ENCODE measurements at regions not wholly inside any gene's neighbourhood (a gene's known extent, or its start where the extent isn't known, plus 50 kb on each side); places are given as distances from the start of the nearest gene placed in this dataset.
"Not testable (repeated sequence)": the region's sequence is repeated elsewhere in the genome, so short reads cannot be mapped to it uniquely, and the experiment has no call there.

DNA sequence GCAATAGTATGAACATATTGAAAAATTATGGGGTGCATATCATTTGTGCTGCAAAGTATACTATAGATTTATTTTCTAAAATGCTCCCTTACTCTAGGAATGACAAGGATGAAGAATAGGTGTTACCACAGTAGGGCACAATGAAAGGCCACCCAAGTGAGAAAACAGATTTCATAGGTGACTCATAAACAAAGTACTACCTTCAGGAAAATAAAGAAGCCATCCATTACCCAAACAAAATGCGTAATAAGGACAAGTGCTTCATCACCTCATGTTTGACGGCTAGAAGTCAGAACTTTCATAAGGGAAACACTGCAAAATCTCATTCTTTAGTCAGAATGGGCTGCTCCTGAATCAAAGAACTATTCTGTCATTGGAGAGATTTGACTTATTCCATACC is 116.6 kb downstream of the MFSD1 start:
- DNase-seq (ENCODE audit: insufficient read length, low spot score), result no peak
- TF ChIP-seq PAX5 (IDR thresholded peaks at IDR 0.05; ENCODE audit: insufficient read depth, low read length, severe bottlenecking) (no peak), SPI1 (IDR thresholded peaks at IDR 0.05; ENCODE audit: low read depth, low read length) (no peak), POU2F2 (IDR thresholded peaks at IDR 0.05; ENCODE audit: low read depth, low read length) (no peak), TAF1 (IDR thresholded peaks at IDR 0.05; ENCODE audit: low read depth, low read length) (no peak), POLR2AphosphoS5 (IDR thresholded peaks at IDR 0.05; ENCODE audit: low read depth, low read length) (no peak), POLR2A (IDR thresholded peaks at IDR 0.05; ENCODE audit: low read depth, low read length) (no peak)
- FAIRE-seq, result no peak

DNA sequence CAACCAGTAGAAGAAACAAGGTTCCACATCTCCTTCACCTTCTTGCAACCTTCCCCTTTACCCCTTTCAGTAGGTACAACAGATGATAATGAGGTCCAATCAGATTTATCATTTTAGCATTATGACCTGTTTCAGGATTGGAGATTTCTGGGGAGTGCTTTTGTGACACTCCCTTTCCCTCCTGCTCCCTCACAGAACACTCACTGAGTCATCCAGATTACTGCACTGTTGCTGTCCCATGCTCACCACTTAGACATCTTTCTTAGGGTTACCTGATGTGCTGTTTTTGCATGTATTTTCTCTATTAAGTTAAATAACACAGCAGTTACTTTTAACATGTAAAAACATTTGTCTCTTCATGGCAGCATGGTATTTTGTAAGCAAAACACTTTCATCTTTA is 118.5 kb downstream of the MFSD1 start:
- no peak for FAIRE-seq
- DNase-seq (ENCODE audit: insufficient read length, low spot score), result no peak
- no peak for TF ChIP-seq TAF1 (IDR thresholded peaks at IDR 0.05; ENCODE audit: low read depth, low read length)

DNA sequence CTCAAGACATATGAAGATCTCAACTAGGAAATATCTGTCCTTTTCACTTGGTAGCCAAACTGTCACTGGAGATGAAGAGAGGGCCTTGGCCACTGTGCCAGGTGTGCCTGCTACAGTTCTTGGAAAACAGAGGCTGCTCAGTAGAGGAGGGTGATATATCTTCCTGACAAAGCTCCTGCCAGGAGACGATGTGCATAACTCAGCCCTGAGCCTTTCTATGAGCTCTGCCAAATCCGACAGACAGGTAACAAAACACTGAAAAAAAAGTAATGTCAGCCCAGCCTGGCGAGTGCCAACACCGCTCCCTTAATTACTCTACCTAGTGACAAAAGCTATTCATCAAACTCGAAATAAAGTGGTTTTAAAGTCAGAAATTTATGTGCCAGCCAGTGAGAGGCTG is 123.2 kb downstream of the MFSD1 start:
- TF ChIP-seq POLR2A (IDR thresholded peaks at IDR 0.05; ENCODE audit: low read depth, low read length) (no peak), TAF1 (IDR thresholded peaks at IDR 0.05; ENCODE audit: low read depth, low read length) (no peak), PAX5 (IDR thresholded peaks at IDR 0.05; ENCODE audit: insufficient read depth, low read length, severe bottlenecking) (no peak), SPI1 (IDR thresholded peaks at IDR 0.05; ENCODE audit: low read depth, low read length) (no peak), POU2F2 (IDR thresholded peaks at IDR 0.05; ENCODE audit: low read depth, low read length) (no peak), POLR2AphosphoS5 (IDR thresholded peaks at IDR 0.05; ENCODE audit: low read depth, low read length) (no peak)
- FAIRE-seq (no peak), DNase-seq (ENCODE audit: insufficient read length, low spot score) (no peak)

DNA sequence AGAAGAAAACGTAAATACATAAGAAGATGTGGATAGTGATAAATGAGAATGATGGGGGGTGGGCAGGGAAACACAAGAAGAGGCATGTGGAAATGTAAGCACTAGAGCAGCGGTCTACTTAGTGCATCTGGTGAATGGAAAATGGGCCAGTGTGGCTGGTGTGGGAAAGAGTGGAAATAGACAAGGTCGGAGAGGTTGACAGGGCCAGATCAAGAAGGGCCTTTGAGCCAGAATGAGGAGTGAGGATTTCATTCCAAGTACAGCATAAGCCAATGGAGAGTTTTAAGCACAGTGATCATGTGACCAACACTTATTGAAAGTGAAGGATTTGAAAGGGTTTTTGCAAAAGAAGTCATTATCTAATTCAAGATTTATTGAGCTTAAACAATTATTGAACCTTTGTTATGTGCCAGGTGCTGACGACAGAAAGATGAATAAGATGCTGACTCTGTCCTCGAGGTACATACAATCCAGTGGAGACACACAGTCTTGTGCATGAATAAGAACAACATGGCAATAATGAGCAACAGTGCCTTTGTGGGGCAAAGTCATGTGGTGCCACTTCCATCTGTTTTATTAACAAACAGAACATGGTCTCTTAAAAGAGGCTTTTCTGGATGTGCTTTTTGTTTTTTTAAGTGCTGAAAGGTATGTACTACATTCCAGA is 124.1 kb downstream of the MFSD1 start:
- TF ChIP-seq PAX5 (IDR thresholded peaks at IDR 0.05; ENCODE audit: insufficient read depth, low read length, severe bottlenecking) (no peak), SPI1 (IDR thresholded peaks at IDR 0.05; ENCODE audit: low read depth, low read length) (no peak), POU2F2 (IDR thresholded peaks at IDR 0.05; ENCODE audit: low read depth, low read length) (no peak)
- FAIRE-seq, result no peak
- no peak for DNase-seq (ENCODE audit: insufficient read length, low spot score)

DNA sequence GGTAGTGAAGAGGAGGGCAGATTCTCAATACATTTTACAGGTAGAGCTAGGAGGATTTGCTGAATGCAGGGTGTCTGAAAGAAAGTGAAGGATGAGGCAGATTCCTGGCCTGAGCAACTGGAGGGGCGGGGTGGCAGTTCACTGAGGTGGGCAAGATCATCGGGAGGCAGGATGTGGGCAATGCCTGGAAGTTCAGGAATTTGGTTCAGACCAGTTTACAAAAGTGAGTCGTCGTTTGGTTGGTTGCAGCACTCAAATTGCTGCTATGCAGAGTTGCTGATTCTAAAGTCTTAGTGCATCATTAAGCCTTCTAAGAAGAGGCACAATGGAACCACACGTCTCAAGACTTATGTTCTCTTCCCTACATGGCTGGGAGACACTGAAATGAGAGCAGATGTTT is 134.0 kb downstream of the MFSD1 start:
- DNase-seq (ENCODE audit: insufficient read length, low spot score) (no peak), FAIRE-seq (no peak)
- TF ChIP-seq POLR2A (IDR thresholded peaks at IDR 0.05; ENCODE audit: low read depth, low read length) (no peak), PAX5 (IDR thresholded peaks at IDR 0.05; ENCODE audit: insufficient read depth, low read length, severe bottlenecking) (no peak), SPI1 (IDR thresholded peaks at IDR 0.05; ENCODE audit: low read depth, low read length) (no peak), TAF1 (IDR thresholded peaks at IDR 0.05; ENCODE audit: low read depth, low read length) (no peak), POLR2AphosphoS5 (IDR thresholded peaks at IDR 0.05; ENCODE audit: low read depth, low read length) (no peak), POU2F2 (IDR thresholded peaks at IDR 0.05; ENCODE audit: low read depth, low read length) (no peak)

DNA sequence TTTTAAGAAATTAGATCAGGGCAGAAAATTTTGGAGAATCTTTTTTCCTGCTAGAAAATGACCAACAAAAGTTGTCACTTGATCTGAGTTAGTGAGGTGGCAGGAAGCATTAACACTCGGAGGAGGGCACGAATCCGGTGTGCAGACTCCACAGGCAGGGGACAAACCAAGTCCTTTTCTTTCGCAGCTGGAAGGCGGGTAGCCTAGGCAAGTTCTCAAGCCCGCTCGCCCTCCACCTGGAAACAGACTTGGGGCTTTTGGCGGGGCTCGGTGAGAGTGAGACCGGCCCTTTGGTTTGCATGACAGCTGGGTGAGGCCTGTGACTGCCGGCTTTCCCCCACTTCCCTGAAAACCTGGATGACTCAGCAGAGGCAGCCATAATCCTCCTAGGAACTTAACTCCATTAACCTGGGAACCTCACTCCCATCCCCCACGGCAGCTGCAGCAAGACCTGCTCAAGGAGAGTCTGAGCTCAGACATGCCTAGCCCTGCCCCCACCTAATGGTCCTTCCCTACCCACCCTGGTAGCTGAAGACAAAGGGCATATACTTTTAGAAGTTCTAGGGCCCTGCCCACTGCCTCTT is 134.8 kb downstream of the MFSD1 start:
- FAIRE-seq, result no peak
- TF ChIP-seq POU2F2 (IDR thresholded peaks at IDR 0.05; ENCODE audit: low read depth, low read length), result no peak
- no peak for TF ChIP-seq PAX5 (IDR thresholded peaks at IDR 0.05; ENCODE audit: insufficient read depth, low read length, severe bottlenecking)
- TF ChIP-seq POLR2A (IDR thresholded peaks at IDR 0.05; ENCODE audit: low read depth, low read length), result no peak
- TF ChIP-seq TAF1 (IDR thresholded peaks at IDR 0.05; ENCODE audit: low read depth, low read length), result no peak
- TF ChIP-seq SPI1 (IDR thresholded peaks at IDR 0.05; ENCODE audit: low read depth, low read length), result no peak
- TF ChIP-seq POLR2AphosphoS5 (IDR thresholded peaks at IDR 0.05; ENCODE audit: low read depth, low read length), result no peak
- no peak for DNase-seq (ENCODE audit: insufficient read length, low spot score)

DNA sequence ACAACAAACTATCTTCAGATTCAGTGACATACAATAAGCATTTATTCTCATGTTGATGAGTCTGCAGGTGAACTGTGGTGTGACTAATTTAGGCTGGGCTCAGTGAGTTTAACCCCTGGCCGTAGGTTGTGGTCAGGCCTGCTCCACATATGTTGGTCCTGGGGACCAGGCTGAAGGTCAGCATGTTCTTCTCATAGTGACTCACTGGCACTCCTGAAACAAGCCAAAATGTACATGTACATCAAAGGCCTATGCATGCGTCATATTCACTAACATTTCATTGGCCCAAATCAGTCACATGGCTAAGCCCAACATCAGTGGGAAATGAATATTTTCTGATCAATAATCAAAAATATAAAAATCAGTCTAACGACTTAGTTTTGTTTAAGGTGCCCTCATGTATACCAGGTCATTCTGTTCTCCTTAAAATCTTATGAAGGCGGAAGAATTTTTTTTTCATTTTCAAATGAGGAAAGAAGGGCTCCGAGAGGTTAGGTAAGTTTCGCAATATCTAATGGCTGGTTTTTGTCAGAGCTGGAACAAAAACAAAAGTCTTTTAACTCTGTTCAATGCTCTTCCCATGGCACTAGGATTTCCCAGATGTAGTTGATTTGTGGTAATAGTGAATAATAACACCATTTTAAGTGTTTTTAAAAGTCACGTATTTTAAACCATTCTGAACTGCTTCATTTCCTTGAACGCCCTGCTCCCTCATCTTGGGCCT is 148.5 kb downstream of the MFSD1 start:
- FAIRE-seq (no peak), DNase-seq (ENCODE audit: insufficient read length, low spot score) (no peak)
- no peak for TF ChIP-seq PAX5 (IDR thresholded peaks at IDR 0.05; ENCODE audit: insufficient read depth, low read length, severe bottlenecking)
- no peak for TF ChIP-seq SPI1 (IDR thresholded peaks at IDR 0.05; ENCODE audit: low read depth, low read length)
- no peak for TF ChIP-seq POLR2A (IDR thresholded peaks at IDR 0.05; ENCODE audit: low read depth, low read length)
- no peak for TF ChIP-seq POLR2AphosphoS5 (IDR thresholded peaks at IDR 0.05; ENCODE audit: low read depth, low read length)
- TF ChIP-seq TAF1 (IDR thresholded peaks at IDR 0.05; ENCODE audit: low read depth, low read length), result no peak
- no peak for TF ChIP-seq POU2F2 (IDR thresholded peaks at IDR 0.05; ENCODE audit: low read depth, low read length)

DNA sequence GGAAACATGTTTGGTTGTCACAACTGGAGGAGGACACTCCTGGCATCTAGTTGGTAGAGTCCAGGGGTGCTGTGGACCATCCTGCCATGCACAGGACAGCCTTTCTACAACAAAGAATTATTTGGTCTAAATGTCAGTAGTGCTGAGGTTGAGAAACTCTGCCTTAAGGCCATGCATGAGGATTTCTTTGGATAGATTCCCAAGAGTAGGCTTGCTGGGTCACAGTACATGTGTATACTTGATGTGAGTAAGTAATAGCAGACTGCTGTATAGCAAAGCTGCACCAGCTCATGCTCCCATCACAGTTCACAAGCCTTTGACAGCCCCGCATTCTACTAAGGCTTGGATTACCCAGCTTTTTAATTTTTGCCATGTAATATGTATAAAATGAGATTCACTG is 151.3 kb downstream of the MFSD1 start:
- no peak for DNase-seq (ENCODE audit: insufficient read length, low spot score)
- FAIRE-seq, result no peak
- no peak for TF ChIP-seq SPI1 (IDR thresholded peaks at IDR 0.05; ENCODE audit: low read depth, low read length)
- TF ChIP-seq TAF1 (IDR thresholded peaks at IDR 0.05; ENCODE audit: low read depth, low read length), result no peak
- no peak for TF ChIP-seq POU2F2 (IDR thresholded peaks at IDR 0.05; ENCODE audit: low read depth, low read length)
- no peak for TF ChIP-seq POLR2AphosphoS5 (IDR thresholded peaks at IDR 0.05; ENCODE audit: low read depth, low read length)
- TF ChIP-seq POLR2A (IDR thresholded peaks at IDR 0.05; ENCODE audit: low read depth, low read length), result no peak
- no peak for TF ChIP-seq PAX5 (IDR thresholded peaks at IDR 0.05; ENCODE audit: insufficient read depth, low read length, severe bottlenecking)

DNA sequence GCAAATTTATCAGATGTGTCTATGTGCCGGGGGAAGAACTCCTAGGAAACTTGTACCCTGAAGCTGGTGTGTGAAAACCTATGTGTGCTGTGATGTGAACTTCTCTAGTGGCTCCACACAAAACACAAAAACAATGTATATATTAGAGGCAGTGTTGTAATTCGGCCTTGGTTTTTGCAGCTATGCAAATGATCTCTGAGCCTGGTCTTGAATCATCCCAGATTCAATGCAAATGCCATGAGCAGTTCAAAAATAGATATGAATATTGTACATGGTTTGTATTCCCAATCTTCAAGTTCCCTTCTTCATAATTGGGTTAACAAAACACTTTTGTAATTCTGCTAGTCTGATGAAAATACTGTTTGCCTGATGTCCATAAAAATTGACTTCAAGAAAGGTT is 152.6 kb downstream of the MFSD1 start:
- DNase-seq (ENCODE audit: insufficient read length, low spot score) (no peak), FAIRE-seq (no peak)
- TF ChIP-seq TAF1 (IDR thresholded peaks at IDR 0.05; ENCODE audit: low read depth, low read length) (no peak), SPI1 (IDR thresholded peaks at IDR 0.05; ENCODE audit: low read depth, low read length) (no peak), POU2F2 (IDR thresholded peaks at IDR 0.05; ENCODE audit: low read depth, low read length) (no peak), PAX5 (IDR thresholded peaks at IDR 0.05; ENCODE audit: insufficient read depth, low read length, severe bottlenecking) (no peak), POLR2AphosphoS5 (IDR thresholded peaks at IDR 0.05; ENCODE audit: low read depth, low read length) (no peak), POLR2A (IDR thresholded peaks at IDR 0.05; ENCODE audit: low read depth, low read length) (no peak)

DNA sequence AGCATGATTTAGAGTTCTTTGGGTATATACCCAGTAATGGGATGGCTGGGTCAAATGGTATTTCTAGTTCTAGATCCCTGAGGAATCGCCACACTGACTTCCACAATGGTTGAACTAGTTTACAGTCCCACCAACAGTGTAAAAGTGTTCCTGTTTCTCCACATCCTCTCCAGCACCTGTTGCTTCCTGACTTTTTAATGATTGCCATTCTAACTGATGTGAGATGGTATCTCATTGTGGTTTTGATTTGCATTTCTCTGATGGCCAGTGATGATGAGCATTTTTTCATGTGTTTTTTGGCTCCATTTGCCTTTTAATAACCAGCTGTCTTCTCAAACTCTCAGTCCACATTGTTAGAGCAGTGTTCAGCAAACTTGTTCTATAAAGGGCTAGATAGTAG is 155.9 kb downstream of the MFSD1 start:
- DNase-seq (ENCODE audit: insufficient read length, low spot score); FAIRE-seq: not testable (repeated sequence)
